H9 (cell line): ENCODE measurements at regions not wholly inside any gene's neighbourhood (a gene's known extent, or its start where the extent isn't known, plus 50 kb on each side); places are given as distances from the start of the nearest gene placed in this dataset.

Source experiments
- DNase-seq: peaks from one replicate; pipeline ENCODE4 v3.0.0-alpha.2; 2017
- H2AFZ ChIP-seq: one replicate; pipeline ENCODE4 v1.6.1; 2013; ENCODE audit warnings: mild to moderate bottlenecking, low read length, control low read depth, moderate library complexity
- H2AK5ac ChIP-seq: 2 replicates; pipeline ENCODE4 v1.6.1; 2013; ENCODE audit warnings: low read length, control low read depth, mixed read lengths; ENCODE audit not compliant: insufficient read length
- H2BK120ac ChIP-seq: one replicate; pipeline ENCODE4 v1.6.1; 2013; ENCODE audit warnings: low read depth, mild to moderate bottlenecking, low read length, control low read depth, inconsistent platforms; ENCODE audit not compliant: poor library complexity, severe bottlenecking
- H2BK12ac ChIP-seq: 2 replicates; pipeline ENCODE4 v1.6.1; 2013; ENCODE audit warnings: low read length, control low read depth, mixed read lengths, low read depth; ENCODE audit not compliant: insufficient read length
- H2BK15ac ChIP-seq: 2 replicates; pipeline ENCODE4 v1.6.1; 2013; ENCODE audit warnings: low read depth, low read length, control low read depth
- H2BK20ac ChIP-seq: one replicate; pipeline ENCODE4 v1.6.1; 2013; ENCODE audit warnings: low read depth, mild to moderate bottlenecking, low read length, control low read depth, inconsistent platforms; ENCODE audit not compliant: poor library complexity, severe bottlenecking
- H2BK5ac ChIP-seq: 2 replicates; pipeline ENCODE4 v1.6.1; 2013; ENCODE audit warnings: low read length, control low read depth, mixed read lengths; ENCODE audit not compliant: insufficient read length
- H3K14ac ChIP-seq: 2 replicates; pipeline ENCODE4 v1.6.1; 2013; ENCODE audit warnings: low read length, control low read depth; ENCODE audit not compliant: insufficient read depth
- H3K18ac ChIP-seq: 2 replicates; pipeline ENCODE4 v1.6.1; 2013; ENCODE audit warnings: low read depth, mild to moderate bottlenecking, mixed read lengths, low read length, control low read depth; ENCODE audit not compliant: insufficient read length
- H3K23ac ChIP-seq: 2 replicates; pipeline ENCODE4 v1.6.1; 2013; ENCODE audit warnings: low read length, control low read depth, mixed read lengths, low read depth; ENCODE audit not compliant: insufficient read length
- H3K23me2 ChIP-seq: 2 replicates; pipeline ENCODE4 v1.6.1; 2013; ENCODE audit warnings: low read depth, mild to moderate bottlenecking, mixed read lengths, low read length, control low read depth; ENCODE audit not compliant: insufficient read length, poor library complexity, severe bottlenecking
- H3K27ac ChIP-seq: 2 replicates; pipeline ENCODE4 v1.5.1; 2013; ENCODE audit warnings: low read length, control low read depth, mixed read lengths, low read depth; ENCODE audit not compliant: insufficient read length
- H3K27me3 ChIP-seq: 2 replicates; pipeline ENCODE4 v1.6.1; 2013; ENCODE audit warnings: low read length, control low read depth, inconsistent platforms; ENCODE audit not compliant: insufficient read depth
- H3K4ac ChIP-seq: 2 replicates; pipeline ENCODE4 v1.6.1; 2013; ENCODE audit warnings: low read depth, mild to moderate bottlenecking, control low read depth, inconsistent platforms, low read length, moderate library complexity
- H3K4me1 ChIP-seq: 2 replicates; pipeline ENCODE4 v1.6.1; 2013; ENCODE audit warnings: low read length, control low read depth, inconsistent platforms; ENCODE audit not compliant: insufficient read depth
- H3K4me2 ChIP-seq: 2 replicates; pipeline ENCODE4 v1.6.1; 2013; ENCODE audit warnings: low read length, control low read depth, mixed read lengths; ENCODE audit not compliant: insufficient read length, insufficient read depth
- H3K56ac ChIP-seq: 2 replicates; pipeline ENCODE4 v1.6.1; 2013; ENCODE audit warnings: low read depth, mild to moderate bottlenecking, mixed read lengths, low read length, control low read depth; ENCODE audit not compliant: insufficient read length
- H3K79me1 ChIP-seq: 2 replicates; pipeline ENCODE4 v1.6.1; 2013; ENCODE audit warnings: low read depth, mild to moderate bottlenecking, moderate library complexity, low read length, control low read depth, inconsistent platforms; ENCODE audit not compliant: insufficient read depth, poor library complexity, severe bottlenecking
- H3K79me2 ChIP-seq: 2 replicates; pipeline ENCODE4 v1.6.1; 2013; ENCODE audit warnings: low read length, control low read depth, inconsistent platforms; ENCODE audit not compliant: insufficient read depth
- H3K9ac ChIP-seq: 2 replicates; pipeline ENCODE4 v1.6.1; 2013; ENCODE audit warnings: low read length, control low read depth, mixed read lengths; ENCODE audit not compliant: insufficient read length; ENCODE audit errors: extremely low read depth
- H3K9me3 ChIP-seq: one replicate; pipeline ENCODE4 v1.6.1; 2013; ENCODE audit warnings: low read depth, low read length, inconsistent platforms; ENCODE audit not compliant: control insufficient read depth
- H3T11ph ChIP-seq: one replicate; pipeline ENCODE4 v1.6.1; 2013; ENCODE audit warnings: mild to moderate bottlenecking, low read length, control low read depth, inconsistent platforms
- H4K20me1 ChIP-seq: one replicate; pipeline ENCODE4 v1.6.1; 2013; ENCODE audit not compliant: control insufficient read depth, insufficient read length, insufficient read depth
- H4K5ac ChIP-seq: 2 replicates; pipeline ENCODE4 v1.6.1; 2013; ENCODE audit warnings: low read depth, mild to moderate bottlenecking, mixed read lengths, low read length, control low read depth; ENCODE audit not compliant: insufficient read length
- H4K8ac ChIP-seq: replicated peaks from 2 replicates; pipeline ENCODE4 v1.6.1; 2013; ENCODE audit warnings: low read length, control low read depth, mixed read lengths, low read depth; ENCODE audit not compliant: insufficient read length
- H4K91ac ChIP-seq: 2 replicates; pipeline ENCODE4 v1.6.1; 2013; ENCODE audit warnings: low read depth, mild to moderate bottlenecking, moderate library complexity, mixed read lengths, low read length, control low read depth; ENCODE audit not compliant: insufficient read length
- H3K27ac Mint-ChIP-seq, 3 experiments: 2 replicates in 2 of 3; 3 replicates in 1 of 3; pipeline ENCODE4 v1.8.0; 2020 to 2021; ENCODE audit warnings: mixed read lengths in 3 of 3, mild to moderate bottlenecking in 1 of 3, moderate library complexity in 1 of 3
- H3K27me3 Mint-ChIP-seq: 2 replicates; pipeline ENCODE4 v1.8.0; 2021; ENCODE audit warnings: low read depth, mild to moderate bottlenecking, moderate library complexity, mixed read lengths
- H3K36me3 Mint-ChIP-seq, 3 experiments: 2 replicates in 2 of 3; 3 replicates in 1 of 3; pipeline ENCODE4 v1.8.0; 2020 to 2021; ENCODE audit warnings: low read depth in 3 of 3, mixed read lengths in 3 of 3; ENCODE audit not compliant: insufficient read depth in 1 of 3
- H3K4me1 Mint-ChIP-seq, 2 experiments: 2 replicates each; pipeline ENCODE4 v1.8.0; 2020; ENCODE audit warnings: mixed read lengths in 2 of 2
- H3K4me3 Mint-ChIP-seq, 2 experiments: 2 replicates in 1 of 2; 3 replicates in 1 of 2; pipeline ENCODE4 v1.8.0; 2020 to 2021; ENCODE audit warnings: mild to moderate bottlenecking in 2 of 2, mixed read lengths in 2 of 2, moderate library complexity in 1 of 2
- H3K9me3 Mint-ChIP-seq, 2 experiments: 2 replicates in 1 of 2; 3 replicates in 1 of 2; pipeline ENCODE4 v1.8.0; 2020; ENCODE audit warnings: mild to moderate bottlenecking in 2 of 2, mixed read lengths in 2 of 2, moderate library complexity in 1 of 2
- CTCF ChIP-seq: fragments of 200-600 bp; sonication (generic); conservative IDR thresholded peaks from 3 replicates; pipeline ENCODE4 v1.8.0; 2021; ENCODE audit warnings: antibody characterized with exemption, mild to moderate bottlenecking
- WGBS: extraction: QIAGEN DNeasy Blood & Tissue Kit; methylation state at CpG from one replicate; pipeline ENCODE4 v1.1.7; 2013; ENCODE audit warnings: missing lambda C conversion rate, low lambda C conversion rate, mixed read lengths; ENCODE audit not compliant: insufficient read length; ENCODE audit errors: extremely low coverage; 5-methylcytosine and 5-hydroxymethylcytosine counted together

- no CpG with 5 or more reads among the region's 6 CpGs for WGBS
- H3K14ac ChIP-seq = peak overlapping the region; percentile 18; the same call in 1 of the 2 replicates
- H2BK20ac ChIP-seq = no peak overlapping the region
- H2BK12ac ChIP-seq = no peak overlapping the region
- no peak overlapping the region; a peak in 1 of 7 replicates for H3K27ac Mint-ChIP-seq
- H2AK5ac ChIP-seq = no peak overlapping the region
- no peaks in the 10 kb centered on the region for H3K4me1 ChIP-seq
- no peaks in the 10 kb centered on the region for H3K4me1 Mint-ChIP-seq
- no peak overlapping the region for H2AFZ ChIP-seq
- no peaks in the 10 kb centered on the region for H3K27me3 ChIP-seq
- no peak overlapping the region for H3T11ph ChIP-seq
- no peaks in the 10 kb centered on the region for H3K9me3 ChIP-seq
- H3K79me1 ChIP-seq = no peaks in the 10 kb centered on the region
- no peak overlapping the region for H2BK5ac ChIP-seq
- no peak for TF ChIP-seq CTCF
- H2BK15ac ChIP-seq = no peak overlapping the region
- H3K23me2 ChIP-seq = no peaks in the 10 kb centered on the region
- no peaks in the 10 kb centered on the region for H3K36me3 Mint-ChIP-seq
- H3K9me3 Mint-ChIP-seq = no peaks in the 10 kb centered on the region; a peak in 1 of 5 replicates
- peaks cover 8% of the 10 kb centered on the region for H3K27me3 Mint-ChIP-seq
- no peak overlapping the region for H3K23ac ChIP-seq
- H3K56ac ChIP-seq = no peak overlapping the region
- H3K27ac ChIP-seq = no peak overlapping the region
- no peaks in the 10 kb centered on the region for H4K20me1 ChIP-seq
- DNase-seq = no peak
- H3K18ac ChIP-seq = no peak overlapping the region
- H3K4ac ChIP-seq = no peak overlapping the region
- no peak overlapping the region for H4K8ac ChIP-seq
- H3K79me2 ChIP-seq = no peaks in the 10 kb centered on the region
- no peak overlapping the region for H3K9ac ChIP-seq
- no peak overlapping the region for H4K91ac ChIP-seq
- no peak overlapping the region for H3K4me2 ChIP-seq
- no peak overlapping the region for H3K4me3 Mint-ChIP-seq
- no peak overlapping the region for H4K5ac ChIP-seq
- no peak overlapping the region for H2BK120ac ChIP-seq
Observed at GRCh38 chr2:239570971-239571520, 170.2 kb upstream of the HDAC4 start.
